CD1c-positive myeloid dendritic cell (primary cell): ENCODE measurements at regions not wholly inside any gene's neighbourhood (a gene's known extent, or its start where the extent isn't known, plus 50 kb on each side); places are given as distances from the start of the nearest gene placed in this dataset.

Experiments used
- DNase-seq: peaks from one replicate; pipeline ENCODE4 v3.0.0-alpha.2; 2016; ENCODE audit errors: extremely low spot score

GRCh38 chr12:94783343-94783742 lies 133.0 kb upstream of the TMCC3 start:
- DNase-seq: no peak

DNA sequence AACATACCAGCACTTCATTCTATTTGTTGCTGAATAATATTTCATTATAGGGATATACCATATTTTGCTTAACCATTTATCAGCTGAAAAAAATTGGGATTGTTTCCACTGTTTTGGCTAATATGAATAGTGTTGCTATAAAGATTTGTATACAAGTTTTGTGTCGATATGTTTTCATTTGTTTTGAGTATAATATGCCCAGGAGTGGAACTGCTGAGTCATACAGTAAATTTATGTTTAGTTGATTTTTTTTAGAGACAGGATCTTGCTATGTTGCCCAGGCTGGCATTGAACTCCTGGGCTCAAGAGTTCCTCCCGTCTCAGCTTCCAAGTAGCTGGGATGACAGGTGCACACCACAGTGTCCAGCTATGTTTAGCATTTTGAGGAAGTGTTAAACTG lies 131.5 kb upstream of the TMCC3 start:
- no peak for DNase-seq

GRCh38 chr12:94779485-94779884 lies 129.1 kb upstream of the TMCC3 start:
- DNase-seq: no peak

GRCh38 chr12:94777936-94778335 lies 127.6 kb upstream of the TMCC3 start:
- DNase-seq: no peak

DNA sequence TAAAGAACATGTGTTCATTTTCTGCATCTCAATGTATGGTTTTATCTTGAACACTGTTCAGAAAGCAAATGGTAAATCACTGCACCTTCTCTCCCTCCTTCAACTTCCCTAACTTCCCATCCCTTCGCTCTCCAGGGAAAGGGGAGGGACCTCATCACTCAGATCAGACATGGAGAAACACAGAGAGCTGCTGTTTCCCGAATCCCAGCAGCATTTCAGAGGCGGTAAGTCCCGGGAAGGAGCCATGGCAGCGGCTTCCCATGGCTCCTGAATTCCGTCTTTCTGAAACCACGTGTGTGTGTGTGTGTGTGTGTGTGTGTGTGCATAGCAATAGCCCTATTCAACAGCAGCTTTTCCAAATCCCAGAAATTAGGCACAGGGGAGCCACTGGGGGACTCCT lies 125.4 kb upstream of the TMCC3 start:
- DNase-seq: no peak

DNA sequence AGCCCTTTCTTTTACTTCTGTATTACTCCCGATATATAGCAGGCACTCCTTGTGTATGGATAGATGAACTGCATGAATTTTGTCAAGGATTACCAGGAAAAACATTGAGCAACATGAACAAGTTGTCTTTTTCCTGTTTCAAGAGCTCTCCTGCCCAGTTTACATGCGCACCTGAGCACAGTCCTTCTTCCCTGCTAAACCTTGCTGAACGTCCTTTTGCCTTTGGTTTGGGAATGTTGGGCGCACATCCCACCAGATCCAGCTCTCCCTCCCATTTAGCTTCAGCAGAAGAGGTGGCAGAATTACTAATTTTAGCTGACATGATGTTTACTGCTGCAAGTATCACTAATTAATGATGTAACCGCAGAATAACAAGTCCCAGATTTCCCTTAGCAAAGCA lies 121.4 kb upstream of the TMCC3 start:
- DNase-seq: no peak

GRCh38 chr12:94771199-94771598 lies 120.8 kb upstream of the TMCC3 start:
- DNase-seq: no peak

GRCh38 chr12:94770791-94771190 lies 120.4 kb upstream of the TMCC3 start:
- no peak for DNase-seq

- no peak for DNase-seq
These were observed 119.7 kb upstream of the TMCC3 start for GRCh38 chr12:94769776-94770759.

DNA sequence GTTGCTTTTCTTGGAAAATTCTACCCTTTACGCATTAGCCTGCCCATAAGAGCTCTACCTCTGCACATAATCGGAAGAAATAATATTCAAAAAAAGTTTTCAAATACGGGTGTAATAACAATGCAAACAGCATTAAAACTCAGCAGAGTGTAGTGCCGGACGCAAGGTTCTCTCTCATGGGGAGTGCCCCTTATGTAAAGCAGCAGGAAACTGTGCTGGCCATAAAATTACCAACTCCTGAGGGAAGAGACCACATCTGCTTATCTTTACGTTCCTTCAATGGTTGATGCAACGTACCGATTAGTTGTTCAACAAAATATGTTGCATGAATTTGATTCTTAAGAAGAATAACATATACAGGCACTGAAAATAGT lies 118.7 kb upstream of the TMCC3 start:
- DNase-seq: no peak

- DNase-seq: no peak
These were observed 118.2 kb upstream of the TMCC3 start for GRCh38 chr12:94768398-94769046.

- no peak for DNase-seq
These were observed 117.6 kb upstream of the TMCC3 start for GRCh38 chr12:94767956-94768355.

GRCh38 chr12:94766397-94766796 lies 116.0 kb upstream of the TMCC3 start:
- DNase-seq: no peak

DNA sequence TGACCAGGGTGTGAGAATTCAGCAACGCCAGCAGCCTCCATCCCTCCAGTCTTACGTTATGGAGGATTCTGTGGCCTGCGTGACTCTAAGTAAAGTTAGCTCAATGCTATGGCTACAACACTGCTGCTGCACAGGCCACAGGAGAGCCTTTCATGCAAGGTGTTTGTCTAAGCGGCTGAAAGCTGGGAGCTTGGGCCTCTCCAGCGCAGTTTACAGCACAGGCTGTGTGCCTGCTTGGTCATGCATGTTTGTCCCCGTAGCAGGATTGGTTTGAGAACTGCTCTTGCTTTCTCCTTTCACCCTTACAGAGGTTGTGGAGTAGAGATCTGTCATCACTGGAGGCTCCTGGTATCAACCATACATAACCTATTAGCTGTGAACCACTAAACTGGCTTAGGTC lies 113.1 kb upstream of the TMCC3 start:
- no peak for DNase-seq

GRCh38 chr12:94762943-94763342 lies 112.6 kb upstream of the TMCC3 start:
- no peak for DNase-seq

- DNase-seq: peak; percentile 3
These were observed 112.0 kb upstream of the TMCC3 start for GRCh38 chr12:94762259-94762942.

GRCh38 chr12:94761559-94761958 lies 111.2 kb upstream of the TMCC3 start:
- peak; percentile 10 for DNase-seq

GRCh38 chr12:94760786-94761185 lies 110.4 kb upstream of the TMCC3 start:
- no peak for DNase-seq

- no peak for DNase-seq
These were observed 106.4 kb upstream of the TMCC3 start for GRCh38 chr12:94756789-94757188.

GRCh38 chr12:94755598-94755997 lies 105.2 kb upstream of the TMCC3 start:
- no peak for DNase-seq

GRCh38 chr12:94754653-94755052 lies 104.3 kb upstream of the TMCC3 start:
- no peak for DNase-seq

DNA sequence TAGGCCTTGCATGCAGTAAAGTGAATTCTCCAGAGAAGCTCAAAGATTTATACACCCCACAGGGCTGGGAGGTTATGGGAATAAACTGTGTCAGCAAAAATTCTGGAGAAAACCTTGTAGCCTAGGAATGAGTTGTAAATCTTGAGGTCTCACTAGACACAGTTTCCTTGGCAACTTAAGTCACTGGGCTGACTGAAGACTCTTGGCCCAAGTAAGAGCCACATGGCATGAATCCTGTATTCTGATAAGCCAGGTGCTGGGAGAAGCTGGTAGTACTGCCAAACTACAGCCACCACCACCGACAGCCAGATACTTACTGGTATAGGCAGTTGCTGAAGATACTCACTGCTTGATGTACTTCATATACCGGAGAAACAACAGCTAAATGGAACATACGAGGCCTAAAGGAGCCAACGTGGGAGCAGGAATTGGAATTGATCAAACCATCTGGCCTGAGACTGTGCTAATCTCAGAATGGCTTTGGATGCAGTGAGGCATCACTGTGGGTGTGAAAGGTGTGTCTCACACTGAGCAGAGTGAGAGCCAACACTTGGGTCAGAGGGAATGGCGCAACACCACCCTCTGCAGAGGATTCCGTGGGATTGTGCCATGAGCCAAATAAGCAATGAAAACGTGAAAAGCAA lies 102.8 kb upstream of the TMCC3 start:
- no peak for DNase-seq
